HG03159 (cell line): ENCODE measurements at regions not wholly inside any gene's neighbourhood (a gene's known extent, or its start where the extent isn't known, plus 50 kb on each side); places are given as distances from the start of the nearest gene placed in this dataset.
"Not testable (repeated sequence)": the region's sequence is repeated elsewhere in the genome, so short reads cannot be mapped to it uniquely, and the experiment has no call there.

Experiments
- ATAC-seq: cut with Tn5 transposase; IDR thresholded peaks from one replicate; pipeline ENCODE4 v1.9.1; 2021; ENCODE audit warnings: mild to moderate bottlenecking, moderate library complexity; ENCODE audit not compliant: unreplicated experiment

DNA sequence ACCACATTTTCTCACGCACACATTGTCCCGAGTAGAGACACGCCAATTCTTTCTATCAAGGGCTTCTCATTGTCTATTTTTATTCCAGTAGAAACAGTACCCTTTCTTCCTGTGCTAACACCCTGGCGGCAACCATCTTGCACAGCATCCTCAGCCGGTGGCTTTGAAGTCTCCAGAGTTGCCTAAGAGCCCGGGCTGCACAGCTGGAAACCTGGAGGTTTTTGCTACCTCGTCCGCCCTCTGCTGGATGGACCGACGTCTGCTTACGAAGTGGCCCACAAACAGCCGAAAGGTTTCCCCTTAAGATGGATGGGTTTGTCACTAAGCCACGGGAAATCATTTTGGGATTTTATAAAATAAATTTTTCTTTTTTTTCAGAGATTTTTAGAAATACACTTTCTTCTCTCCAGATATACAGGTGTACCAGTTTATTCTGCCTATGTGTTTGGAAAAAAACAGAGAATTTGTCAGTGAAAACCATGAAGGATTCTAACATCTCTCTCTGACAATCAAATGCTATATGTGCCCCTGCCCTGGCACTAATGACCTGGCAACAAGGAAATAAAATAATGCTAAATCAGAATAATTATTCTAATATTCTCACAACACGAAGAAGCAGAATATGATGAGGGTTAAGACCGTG lies 81.8 kb upstream of the FAM204A start:
- ATAC-seq = peak; percentile 97

DNA sequence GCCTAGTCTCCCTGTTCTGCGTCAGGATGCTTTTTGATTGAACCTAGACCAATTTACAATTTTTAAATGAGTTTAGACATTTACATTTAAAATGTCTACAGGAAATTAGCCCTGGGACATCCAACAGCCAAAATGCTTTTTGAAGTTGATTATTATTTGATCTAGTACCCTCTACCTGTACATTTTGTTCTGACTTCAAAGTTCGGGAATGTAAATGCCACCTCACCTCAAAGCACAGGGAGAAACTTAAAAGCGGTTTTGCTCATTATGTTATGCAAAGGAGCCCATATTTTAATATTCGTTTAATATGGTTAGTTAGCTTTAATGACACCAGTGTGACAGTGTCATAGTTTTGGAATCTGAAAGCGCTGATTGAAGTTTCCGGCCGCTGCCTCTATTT lies 80.1 kb upstream of the FAM204A start:
- ATAC-seq = no peak

GRCh38 chr10:118420049-118420448 lies 77.9 kb upstream of the FAM204A start:
- not testable (repeated sequence) for ATAC-seq

- ATAC-seq = no peak
Measured at GRCh38 chr10:118412932-118413331, 70.8 kb upstream of the FAM204A start.

- ATAC-seq = no peak
Measured at GRCh38 chr10:118412132-118412760, 70.1 kb upstream of the FAM204A start.

DNA sequence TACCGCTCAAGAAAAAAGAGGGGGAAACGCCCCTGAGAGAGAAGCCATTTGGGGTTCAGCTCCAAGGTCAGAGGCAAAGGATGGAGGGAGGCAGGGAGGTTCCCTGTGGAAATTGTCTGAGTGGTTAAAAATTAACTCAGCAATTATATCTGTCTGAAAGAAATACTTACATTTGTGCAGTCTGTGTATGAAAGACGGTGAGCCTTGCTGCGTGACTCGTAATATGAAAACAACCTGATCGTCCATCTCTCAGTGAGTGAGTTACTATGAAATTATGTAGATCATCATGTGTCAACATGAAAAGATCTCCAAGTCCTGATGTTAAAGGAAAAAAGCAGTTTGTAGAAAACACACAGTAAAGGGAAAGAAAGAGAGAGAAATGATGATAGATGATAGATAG lies 67.2 kb upstream of the FAM204A start:
- no peak for ATAC-seq

DNA sequence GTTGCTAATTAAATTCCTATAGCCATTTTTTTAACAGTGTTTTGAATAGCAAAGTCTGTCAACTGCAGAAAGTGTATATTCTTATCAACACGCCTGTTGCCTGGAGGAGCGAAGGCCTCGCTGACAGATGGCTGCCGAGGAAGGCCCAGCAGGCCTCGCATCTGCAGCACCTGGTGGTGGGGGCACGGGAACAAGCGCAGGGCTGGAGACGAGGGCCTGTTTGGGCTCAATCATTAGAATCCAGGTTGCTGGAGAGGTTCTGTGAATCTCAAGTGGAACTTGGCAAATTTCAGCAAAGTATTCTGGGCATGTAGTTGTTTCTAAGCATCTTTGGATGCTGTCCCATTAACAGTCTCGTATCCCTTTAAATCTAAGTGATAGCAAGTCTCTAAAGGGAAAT lies 66.1 kb upstream of the FAM204A start:
- ATAC-seq = no peak

DNA sequence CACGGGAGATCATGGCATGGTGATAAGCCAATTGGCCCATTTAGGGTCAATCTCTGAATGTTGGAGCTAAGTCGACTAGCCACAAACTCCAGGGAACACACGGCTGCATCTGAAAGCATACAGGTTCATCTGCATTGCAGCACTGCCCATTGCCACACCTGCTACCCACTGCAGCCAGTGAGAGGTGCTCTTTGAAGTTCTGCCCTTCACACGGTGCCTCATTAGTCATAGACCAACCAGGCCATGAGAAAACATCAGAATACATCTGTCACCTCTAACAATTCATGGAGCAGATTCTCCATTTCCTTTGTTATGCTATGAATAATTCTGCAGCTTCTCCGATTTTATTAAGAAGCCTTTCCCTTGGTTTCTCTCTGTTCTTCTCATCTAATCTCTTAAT lies 65.7 kb upstream of the FAM204A start:
- ATAC-seq = no peak

GRCh38 chr10:118407026-118407425 lies 64.9 kb upstream of the FAM204A start:
- no peak for ATAC-seq

GRCh38 chr10:118405928-118406327 lies 63.8 kb upstream of the FAM204A start:
- ATAC-seq = no peak

GRCh38 chr10:118403967-118404366 lies 61.8 kb upstream of the FAM204A start:
- no peak for ATAC-seq

GRCh38 chr10:118401708-118402193 lies 59.6 kb upstream of the FAM204A start:
- ATAC-seq = no peak

DNA sequence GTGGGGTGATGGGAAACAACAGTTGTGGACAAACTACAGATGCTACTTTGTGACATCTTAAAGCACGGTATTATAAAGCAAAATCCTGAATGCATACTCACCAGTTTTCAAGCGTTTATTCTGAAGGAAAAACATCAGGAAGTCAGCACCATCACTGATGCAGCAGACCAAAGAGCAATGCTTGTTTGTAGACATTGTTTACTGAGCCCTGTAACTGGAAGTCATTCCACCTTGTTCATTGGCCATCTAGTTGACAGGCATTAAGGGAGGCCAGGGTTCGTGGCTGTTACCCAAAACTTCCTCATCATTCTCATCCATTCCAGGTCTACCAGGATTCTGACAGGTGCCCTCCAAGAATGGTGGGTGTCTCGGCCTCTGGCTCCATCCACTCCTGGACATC lies 55.3 kb upstream of the FAM204A start:
- ATAC-seq = no peak

DNA sequence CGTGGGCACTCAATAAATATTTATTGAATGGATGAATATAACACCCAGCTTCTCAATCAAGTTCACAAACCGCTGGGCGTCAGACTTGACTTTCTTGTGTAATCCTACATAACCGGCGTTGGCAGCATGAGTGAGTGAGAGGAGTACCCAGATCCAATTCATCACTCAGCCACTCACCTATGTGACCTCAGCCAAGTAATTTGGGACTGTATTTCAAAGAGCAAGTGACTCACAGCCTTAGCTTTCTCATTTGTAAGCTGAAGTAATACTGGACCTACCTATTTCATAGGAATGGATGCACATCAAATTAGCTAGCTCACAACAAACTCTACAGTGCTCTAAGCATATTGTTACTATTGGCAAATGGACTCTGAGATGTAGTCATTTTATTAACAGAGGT lies 53.8 kb upstream of the FAM204A start:
- no peak for ATAC-seq

GRCh38 chr10:118394301-118395200 lies 52.4 kb upstream of the FAM204A start:
- ATAC-seq = no peak

DNA sequence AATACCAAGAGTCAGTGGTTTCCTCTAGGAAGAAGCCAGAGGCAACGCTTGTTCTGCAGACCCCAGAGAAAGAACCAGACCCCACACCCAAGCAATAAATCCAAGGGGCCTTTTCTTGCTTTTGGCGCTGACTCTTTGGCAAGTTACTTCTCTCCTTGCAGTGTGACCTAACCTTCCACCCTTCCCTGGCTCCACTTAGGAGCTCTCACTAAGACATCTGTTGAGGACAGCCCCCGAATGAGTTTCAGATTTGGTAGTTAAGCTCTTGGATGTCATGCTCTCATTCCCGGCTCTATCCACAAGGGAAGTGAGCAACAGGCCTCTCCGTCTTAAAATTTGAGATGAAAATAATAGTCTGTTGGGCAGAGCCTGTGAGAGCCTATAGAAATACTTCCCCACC lies 50.6 kb upstream of the FAM204A start:
- no peak for ATAC-seq
